PC-9 (cell line): ENCODE measurements at regions not wholly inside any gene's neighbourhood (a gene's known extent, or its start where the extent isn't known, plus 50 kb on each side); places are given as distances from the start of the nearest gene placed in this dataset.

ENCODE experiments used
- CTCF ChIP-seq: fragments of 200-600 bp; sonication (generic); conservative IDR thresholded peaks from 2 replicates; pipeline ENCODE4 v1.6.1; 2017; ENCODE audit warnings: mixed run types, antibody characterized with exemption, mild to moderate bottlenecking, moderate library complexity
- EZH2 ChIP-seq: fragments of 200-600 bp; sonication (generic); IDR thresholded peaks from 2 replicates; pipeline ENCODE4 v1.8.0; 2017; ENCODE audit warnings: antibody characterized with exemption, low read depth

GRCh38 chr10:29870522-29871044 is 188.8 kb downstream of the JCAD start:
- TF ChIP-seq CTCF (no peak), EZH2 (no peak)
